Transverse colon (tissue), 3 donors: ENCODE measurements at regions not wholly inside any gene's neighbourhood (a gene's known extent, or its start where the extent isn't known, plus 50 kb on each side); places are given as distances from the start of the nearest gene placed in this dataset.

Experiments
- POLR2A ChIP-seq: fragments of 450-650 bp; IDR thresholded peaks from one replicate; pipeline ENCODE4 v1.6.1; 2016; ENCODE audit warnings: antibody characterized with exemption, mild to moderate bottlenecking, moderate library complexity
- TF ChIP-seq, protein P1 (sequence below), 5 experiments: fragments of 200-600 bp in 3 of 5; fragments of 450-650 bp in 2 of 5; sonication (generic) in 3 of 5; IDR thresholded peaks; 1 replicate in 2 of 5; 2 replicates in 3 of 5; pipeline ENCODE4 v1.5.1; 2016 to 2017; ENCODE audit warnings: antibody characterized with exemption in 5 of 5, inconsistent platforms in 3 of 5, mild to moderate bottlenecking in 2 of 5, moderate library complexity in 1 of 5

DNA sequence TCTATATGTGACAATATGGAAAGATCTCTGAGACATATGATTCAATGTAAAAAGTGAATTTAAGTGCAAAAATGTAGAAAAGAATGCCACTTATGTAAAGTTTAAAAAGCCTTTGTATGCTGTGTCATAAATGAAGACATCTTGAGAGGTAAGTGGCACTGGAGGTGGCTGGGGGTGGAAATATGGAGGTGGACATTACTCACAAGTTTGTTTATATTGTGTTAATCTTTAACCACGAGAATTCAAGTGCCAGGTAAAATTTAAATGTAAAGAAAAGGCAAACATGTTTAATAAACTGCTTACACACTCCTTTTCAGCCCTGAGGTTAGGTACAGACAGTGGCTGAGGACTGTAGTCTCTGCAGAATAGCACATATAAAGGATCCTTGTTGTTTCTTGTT, 235.1 kb downstream of the ABCC12 start:
- TF ChIP-seq, protein P1, sequence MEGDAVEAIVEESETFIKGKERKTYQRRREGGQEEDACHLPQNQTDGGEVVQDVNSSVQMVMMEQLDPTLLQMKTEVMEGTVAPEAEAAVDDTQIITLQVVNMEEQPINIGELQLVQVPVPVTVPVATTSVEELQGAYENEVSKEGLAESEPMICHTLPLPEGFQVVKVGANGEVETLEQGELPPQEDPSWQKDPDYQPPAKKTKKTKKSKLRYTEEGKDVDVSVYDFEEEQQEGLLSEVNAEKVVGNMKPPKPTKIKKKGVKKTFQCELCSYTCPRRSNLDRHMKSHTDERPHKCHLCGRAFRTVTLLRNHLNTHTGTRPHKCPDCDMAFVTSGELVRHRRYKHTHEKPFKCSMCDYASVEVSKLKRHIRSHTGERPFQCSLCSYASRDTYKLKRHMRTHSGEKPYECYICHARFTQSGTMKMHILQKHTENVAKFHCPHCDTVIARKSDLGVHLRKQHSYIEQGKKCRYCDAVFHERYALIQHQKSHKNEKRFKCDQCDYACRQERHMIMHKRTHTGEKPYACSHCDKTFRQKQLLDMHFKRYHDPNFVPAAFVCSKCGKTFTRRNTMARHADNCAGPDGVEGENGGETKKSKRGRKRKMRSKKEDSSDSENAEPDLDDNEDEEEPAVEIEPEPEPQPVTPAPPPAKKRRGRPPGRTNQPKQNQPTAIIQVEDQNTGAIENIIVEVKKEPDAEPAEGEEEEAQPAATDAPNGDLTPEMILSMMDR (IDR thresholded peaks at IDR 0.05), result no peak
- TF ChIP-seq POLR2A, result no peak
